ENCODE measurements at regions not wholly inside any gene's neighbourhood (a gene's known extent, or its start where the extent isn't known, plus 50 kb on each side); places are given as distances from the start of the nearest gene placed in this dataset.

GRCh38 chr1:164225011-164225410 is 334.0 kb upstream of the PBX1 start:
- TF ChIP-seq GATA2 (IDR thresholded peaks at IDR 0.05; ENCODE audit: low read depth, low read length) (no peak), GATA3 (IDR thresholded peaks at IDR 0.05; ENCODE audit: low read depth, low read length) (no peak)
